PC-9 (cell line): ENCODE measurements at regions not wholly inside any gene's neighbourhood (a gene's known extent, or its start where the extent isn't known, plus 50 kb on each side); places are given as distances from the start of the nearest gene placed in this dataset.

Experiments used
- CTCF ChIP-seq: fragments of 200-600 bp; sonication (generic); conservative IDR thresholded peaks from 2 replicates; pipeline ENCODE4 v1.6.1; 2017; ENCODE audit warnings: mixed run types, antibody characterized with exemption, mild to moderate bottlenecking, moderate library complexity
- EZH2 ChIP-seq: fragments of 200-600 bp; sonication (generic); IDR thresholded peaks from 2 replicates; pipeline ENCODE4 v1.8.0; 2017; ENCODE audit warnings: antibody characterized with exemption, low read depth

GRCh38 chr19:30924069-30924636 is 425.1 kb downstream of the TSHZ3 start:
- TF ChIP-seq CTCF (no peak), EZH2 (no peak)
